ENCODE measurements at regions not wholly inside any gene's neighbourhood (a gene's known extent, or its start where the extent isn't known, plus 50 kb on each side); places are given as distances from the start of the nearest gene placed in this dataset.

GRCh38 chr12:124517260-124518050 is 50.0 kb downstream of the NCOR2 start:
- in situ Hi-C loops (cut with MboI; ENCODE audit: low sequenced_read_pairs) = no loop called here

- in situ Hi-C loops (cut with MboI; ENCODE audit: low sequenced_read_pairs) = no loop called here
These were observed 50.6 kb downstream of the NCOR2 start for GRCh38 chr12:124516850-124517249.

DNA sequence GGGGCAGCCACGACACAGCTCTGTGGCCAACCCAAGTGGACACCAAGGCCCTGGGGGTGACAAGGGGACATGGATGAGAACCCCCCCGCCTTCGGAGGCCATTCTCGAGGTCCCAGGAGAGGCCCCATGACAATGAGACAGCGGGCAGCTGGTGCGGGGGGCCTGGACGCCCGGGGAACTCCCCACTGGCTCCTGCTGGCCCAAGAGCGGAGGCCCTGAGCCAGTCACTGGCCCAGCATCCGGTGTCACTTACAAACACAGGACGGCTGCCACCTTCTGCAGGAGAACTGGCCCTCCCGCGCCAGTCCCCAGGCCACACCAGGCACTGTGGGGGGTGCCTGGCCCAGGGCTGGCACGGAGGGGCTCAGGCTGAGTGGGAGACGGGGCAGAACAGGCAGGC is 51.4 kb downstream of the NCOR2 start:
- in situ Hi-C loops (cut with MboI; ENCODE audit: low sequenced_read_pairs) = no loop called here

DNA sequence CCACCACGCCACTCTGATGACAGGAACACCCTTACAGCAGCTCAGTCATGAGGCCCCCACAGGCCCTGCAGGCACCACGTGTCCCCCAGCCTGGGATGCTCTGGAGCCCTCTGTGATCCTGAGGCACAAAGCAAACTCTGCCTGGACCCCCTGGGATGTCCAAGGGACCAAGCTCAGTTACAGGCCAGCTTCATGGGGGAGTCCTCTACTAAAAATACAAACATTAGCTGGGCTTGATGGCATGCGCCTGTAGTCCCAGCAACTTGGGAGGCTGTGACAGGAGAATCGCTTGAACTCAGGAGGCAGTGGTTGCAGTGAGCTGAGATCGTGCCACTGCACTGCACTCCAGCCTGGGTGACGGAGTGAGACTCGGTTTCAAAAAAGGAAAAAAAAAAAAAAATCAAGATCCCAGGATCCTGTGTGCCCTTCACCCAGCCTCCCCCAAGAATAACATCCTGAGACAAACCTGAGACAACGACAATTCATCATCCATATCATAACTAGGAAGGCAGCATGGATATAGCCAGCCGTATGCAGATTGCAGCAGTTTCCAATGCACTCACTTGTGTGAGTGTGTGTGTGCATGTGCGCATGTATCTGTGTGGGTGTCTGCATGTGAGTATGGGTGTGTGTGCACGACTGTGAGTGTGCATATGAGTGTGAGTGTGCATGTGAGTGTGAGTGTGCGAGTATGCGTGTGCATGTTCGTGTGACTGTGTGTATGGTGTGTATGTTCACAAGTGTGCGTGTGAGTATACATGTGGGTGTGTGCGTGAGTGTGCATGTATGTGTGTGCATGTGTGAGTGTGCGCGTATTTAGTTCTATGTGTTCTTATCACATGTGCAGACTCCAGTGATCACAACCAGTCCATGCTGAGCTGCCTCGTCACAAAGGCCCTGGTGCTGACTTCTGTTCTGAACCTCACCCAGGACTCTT is 52.1 kb downstream of the NCOR2 start:
- in situ Hi-C loops (cut with MboI; ENCODE audit: low sequenced_read_pairs) = no loop called here

- in situ Hi-C loops (cut with MboI; ENCODE audit: low sequenced_read_pairs) = no loop called here
These were observed 53.0 kb downstream of the NCOR2 start for GRCh38 chr12:124514145-124514995.

GRCh38 chr12:124513297-124513867 is 54.0 kb downstream of the NCOR2 start:
- in situ Hi-C loops (cut with MboI; ENCODE audit: low sequenced_read_pairs) = no loop called here

- in situ Hi-C loops (cut with MboI; ENCODE audit: low sequenced_read_pairs) = no loop called here
These were observed 54.6 kb downstream of the NCOR2 start for GRCh38 chr12:124512667-124513296.

- in situ Hi-C loops (cut with MboI; ENCODE audit: low sequenced_read_pairs) = no loop called here
These were observed 56.0 kb downstream of the NCOR2 start for GRCh38 chr12:124511259-124511985.

DNA sequence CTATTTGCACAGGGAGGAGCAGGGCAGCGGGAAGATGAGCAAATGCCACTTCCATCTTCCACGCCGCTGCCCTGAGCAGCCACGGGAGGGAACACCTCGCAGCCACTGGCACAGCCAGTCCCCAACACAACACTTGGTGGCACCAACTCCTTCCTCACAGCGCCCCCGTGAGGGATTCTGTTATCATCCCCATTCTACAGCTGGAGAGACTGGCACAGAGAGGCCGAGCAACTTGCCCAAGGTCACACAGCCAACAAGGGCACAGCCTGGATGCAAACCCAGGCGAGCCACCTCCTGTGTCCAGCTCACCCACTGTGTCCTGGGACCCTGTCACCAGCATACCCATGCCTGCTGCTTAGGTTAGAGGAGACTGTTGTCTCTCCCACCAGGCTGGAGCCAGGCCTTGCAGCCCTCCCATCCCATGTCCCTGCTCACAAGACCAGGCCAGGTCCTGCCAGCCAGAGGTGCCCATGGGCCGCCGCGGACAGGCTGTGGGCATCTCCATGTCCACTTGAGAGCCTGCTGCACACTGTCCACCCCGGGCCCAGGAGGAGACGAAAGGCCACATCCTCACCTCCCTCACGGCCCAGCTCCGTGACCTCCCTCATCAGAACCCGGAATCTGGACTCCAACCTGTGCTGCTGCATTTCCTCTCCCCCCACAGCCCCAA is 57.0 kb downstream of the NCOR2 start:
- in situ Hi-C loops (cut with MboI; ENCODE audit: low sequenced_read_pairs) = no loop called here

GRCh38 chr12:124509676-124510300 is 57.6 kb downstream of the NCOR2 start:
- in situ Hi-C loops (cut with MboI; ENCODE audit: low sequenced_read_pairs) = loop anchor here (5.0 kb wide), 1 partner anchor 38 kb away; no protein-coding TSS in a partner anchor

- in situ Hi-C loops (cut with MboI; ENCODE audit: low sequenced_read_pairs) = loop anchor here (5.0 kb wide), 1 partner anchor 38 kb away; no protein-coding TSS in a partner anchor
These were observed 58.1 kb downstream of the NCOR2 start for GRCh38 chr12:124509300-124509675.

GRCh38 chr12:124508381-124509079 is 58.9 kb downstream of the NCOR2 start:
- in situ Hi-C loops (cut with MboI; ENCODE audit: low sequenced_read_pairs) = loop anchor here (5.0 kb wide), 1 partner anchor 39 kb away; no protein-coding TSS in a partner anchor

DNA sequence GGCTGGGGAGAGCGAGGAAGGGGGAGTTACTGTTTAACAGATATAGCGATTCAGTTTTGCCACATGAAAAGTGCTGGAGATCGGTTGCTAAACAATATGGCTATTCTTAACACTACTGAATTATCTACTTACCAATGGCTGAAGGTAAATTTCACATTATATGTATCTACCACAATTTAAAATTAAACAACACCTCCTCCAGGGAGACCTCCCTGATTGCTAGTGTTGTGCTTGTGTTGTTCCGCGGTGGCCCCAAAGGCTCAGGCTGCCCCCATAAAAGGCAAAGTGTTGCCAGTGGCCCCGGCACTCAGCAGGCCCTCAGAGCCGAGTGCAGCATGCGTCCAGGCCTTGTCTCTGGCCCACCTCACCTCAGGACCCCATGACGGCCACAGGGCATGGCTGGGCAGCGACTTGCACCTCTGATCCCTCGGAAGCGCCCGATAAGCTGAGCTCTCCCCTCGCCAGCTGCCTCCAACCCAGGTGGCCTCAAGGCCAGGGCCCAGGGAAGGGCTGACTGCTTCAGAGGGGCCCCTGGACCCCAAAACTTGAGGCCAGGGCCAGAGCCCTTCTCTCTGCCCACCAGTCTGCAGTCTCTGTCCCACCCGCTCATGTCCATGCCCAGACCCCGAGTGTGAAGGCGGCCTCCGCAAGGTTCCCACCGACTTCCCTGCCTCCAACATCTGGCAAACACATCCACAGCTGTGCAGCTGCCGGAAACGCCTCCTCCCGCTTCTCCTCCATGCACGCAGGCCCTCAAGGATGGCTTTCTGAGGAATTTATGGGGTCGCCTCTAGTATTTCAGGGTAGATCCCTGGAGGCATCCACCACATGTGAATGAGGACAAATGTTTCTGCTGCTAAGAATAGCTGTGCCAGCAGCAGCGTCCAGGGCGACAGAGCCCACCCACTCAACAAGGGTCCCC is 60.0 kb downstream of the NCOR2 start:
- in situ Hi-C loops (cut with MboI; ENCODE audit: low sequenced_read_pairs) = loop anchor here (5.0 kb wide), 1 partner anchor 40 kb away; no protein-coding TSS in a partner anchor

DNA sequence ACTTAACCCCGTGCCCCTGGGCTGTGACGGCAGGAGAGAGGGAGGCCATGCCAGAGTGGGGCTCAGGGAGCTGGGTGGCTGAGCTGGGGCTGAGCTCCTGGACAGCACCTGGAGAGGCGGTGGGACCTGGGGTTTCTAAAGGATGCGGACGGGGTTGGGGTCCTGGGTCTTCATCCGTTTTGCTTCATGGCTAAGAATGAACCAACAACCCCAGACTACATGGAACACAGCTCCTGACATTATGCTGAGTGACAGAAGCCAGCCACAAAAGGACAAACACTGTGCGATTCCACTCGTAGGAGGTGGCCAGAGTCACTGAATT is 60.6 kb downstream of the NCOR2 start:
- in situ Hi-C loops (cut with MboI; ENCODE audit: low sequenced_read_pairs) = loop anchor here (5.0 kb wide), 1 partner anchor 41 kb away; no protein-coding TSS in a partner anchor

DNA sequence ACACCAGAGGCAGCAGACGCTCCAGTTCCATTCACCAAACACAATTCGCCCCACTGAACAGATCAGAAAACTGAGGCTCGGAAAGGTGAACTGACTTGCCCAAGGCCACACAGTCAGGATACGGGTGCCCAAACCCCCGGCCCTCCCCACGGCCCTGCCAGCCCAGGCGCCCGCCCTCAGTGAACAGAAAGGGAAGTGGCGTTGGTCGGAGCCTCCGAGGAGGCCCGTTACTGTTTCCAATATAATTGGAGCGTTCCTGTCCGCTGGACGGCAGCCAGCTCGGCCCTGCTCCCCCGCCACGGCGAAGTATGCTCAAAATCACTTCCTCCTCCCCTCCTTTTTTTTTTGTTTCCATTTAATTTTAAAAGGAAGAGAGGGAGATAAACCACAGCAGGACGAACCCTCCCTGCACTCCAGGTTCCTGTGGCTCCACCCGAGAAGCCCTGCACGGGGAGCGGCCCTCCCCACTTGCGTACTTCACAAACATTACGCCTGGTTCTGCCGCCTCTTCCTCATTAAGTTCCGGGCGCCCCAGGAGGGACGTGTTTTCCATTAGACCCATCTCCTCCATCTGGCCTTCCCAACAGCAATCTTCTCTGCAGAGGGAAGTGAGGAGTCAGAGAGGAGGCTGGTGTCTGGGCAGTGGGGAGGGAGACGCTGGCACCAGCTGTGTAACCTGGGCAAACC is 61.1 kb downstream of the NCOR2 start:
- in situ Hi-C loops (cut with MboI; ENCODE audit: low sequenced_read_pairs) = loop anchor here (5.0 kb wide), 1 partner anchor 41 kb away; no protein-coding TSS in a partner anchor
